Vagina (tissue), 2 donors: ENCODE measurements at regions not wholly inside any gene's neighbourhood (a gene's known extent, or its start where the extent isn't known, plus 50 kb on each side); places are given as distances from the start of the nearest gene placed in this dataset.
A peak's percentile ranks its signal among the peaks of the same experiment; 100 is the strongest.

Experiments
- DNase-seq, 2 donors: peaks; one replicate each; pipeline ENCODE4 v3.0.0-alpha.2; 2017; ENCODE audit errors: extremely low spot score in 2 of 2
- H3K27ac ChIP-seq: fragments of 200-600 bp; sonication (generic); one replicate; pipeline ENCODE4 v1.5.1; 2019
- H3K27me3 ChIP-seq: fragments of 200-600 bp; sonication (generic); one replicate; pipeline ENCODE4 v1.5.1; 2019
- H3K36me3 ChIP-seq, 2 donors: fragments of 200-600 bp; sonication (generic); one replicate each; pipeline ENCODE4 v1.5.1; 2017 to 2019
- H3K4me1 ChIP-seq: fragments of 200-600 bp; sonication (generic); one replicate; pipeline ENCODE4 v1.5.1; 2019
- H3K4me3 ChIP-seq, 2 donors: fragments of 200-600 bp; sonication (generic); 1 replicate in 1 of 2; 2 replicates in 1 of 2; pipeline ENCODE4 v1.5.1; 2016 to 2019
- H3K9me3 ChIP-seq: fragments of 200-600 bp; sonication (generic); one replicate; pipeline ENCODE4 v1.5.1; 2019
- CTCF ChIP-seq, 3 experiments: fragments of 450-650 bp in 2 of 3; fragments of 200-600 bp in 1 of 3; sonication (generic) in 1 of 3; IDR thresholded peaks; one replicate each; pipeline ENCODE4 v1.5.1; 2017 to 2019; ENCODE audit warnings: antibody characterized with exemption in 3 of 3, mild to moderate bottlenecking in 2 of 3, moderate library complexity in 2 of 3
- POLR2A ChIP-seq, 2 donors: fragments of 450-650 bp; IDR thresholded peaks; one replicate each; pipeline ENCODE4 v1.6.1; 2017; ENCODE audit warnings: antibody characterized with exemption in 2 of 2, mild to moderate bottlenecking in 2 of 2, moderate library complexity in 2 of 2
- POLR2AphosphoS5 ChIP-seq, 2 donors: sonication (generic); formaldehyde crosslinking; IDR thresholded peaks; one replicate each; pipeline ENCODE4 v1.9.0; 2017; ENCODE audit warnings: antibody characterized with exemption in 2 of 2, mild to moderate bottlenecking in 2 of 2, low read depth in 1 of 2; ENCODE audit not compliant: insufficient read depth in 1 of 2
- intact Hi-C: fragments of 100-400 bp; cut with DNase I; formaldehyde crosslinking; loops from one replicate; pipeline ENCODE4 v1.15.1; 2023

GRCh38 chr20:4592316-4593148 lies 93.7 kb upstream of the PRNP start:
- Histone ChIP-seq H3K27me3 (no peaks in the 10 kb centered on the region), H3K4me1 (peaks cover 11% of the 10 kb centered on the region), H3K27ac (no peak overlapping the region), H3K9me3 (no peaks in the 10 kb centered on the region), H3K4me3 (peak overlapping the region; percentile 28 to 47), H3K36me3 (no peaks in the 10 kb centered on the region)
- peak in 1 of 2 donors; percentile 61 for DNase-seq
- TF ChIP-seq POLR2AphosphoS5 (IDR thresholded peaks at IDR 0.05; ENCODE audit: insufficient read depth in 1 of 2, low read depth in 1 of 2) (no peak), CTCF (IDR thresholded peaks at IDR 0.05) (peak; percentile 80 to 91 (median 88))
- intact Hi-C loops: no loop called here

- intact Hi-C loops: no loop called here
- Histone ChIP-seq H3K4me1 (peaks cover 11% of the 10 kb centered on the region), H3K9me3 (no peaks in the 10 kb centered on the region), H3K36me3 (no peaks in the 10 kb centered on the region), H3K27me3 (no peaks in the 10 kb centered on the region), H3K27ac (no peak overlapping the region), H3K4me3 (peak overlapping the region in 1 of 2 donors; percentile 28)
- DNase-seq: peak in 1 of 2 donors; percentile 92
- TF ChIP-seq POLR2A (IDR thresholded peaks at IDR 0.05) (no peak), POLR2AphosphoS5 (IDR thresholded peaks at IDR 0.05; ENCODE audit: insufficient read depth in 1 of 2, low read depth in 1 of 2) (no peak), CTCF (IDR thresholded peaks at IDR 0.05) (no peak)
Measured at GRCh38 chr20:4591975-4592315, 94.3 kb upstream of the PRNP start.

GRCh38 chr20:4585758-4586157 lies 100.5 kb upstream of the PRNP start:
- intact Hi-C loops: no loop called here

GRCh38 chr20:4585104-4585753 lies 101.0 kb upstream of the PRNP start:
- Histone ChIP-seq H3K9me3 (no peaks in the 10 kb centered on the region), H3K27ac (no peak overlapping the region), H3K4me1 (no peaks in the 10 kb centered on the region), H3K4me3 (no peak overlapping the region), H3K36me3 (no peaks in the 10 kb centered on the region), H3K27me3 (no peaks in the 10 kb centered on the region)
- intact Hi-C loops: no loop called here
- DNase-seq: no peak
- no peak for TF ChIP-seq CTCF (IDR thresholded peaks at IDR 0.05)
- no peak for TF ChIP-seq POLR2AphosphoS5 (IDR thresholded peaks at IDR 0.05; ENCODE audit: insufficient read depth in 1 of 2, low read depth in 1 of 2)
- TF ChIP-seq POLR2A (IDR thresholded peaks at IDR 0.05): no peak

More at GRCh38 chr20:4585758-4586157, 100.5 kb upstream of the PRNP start:
- Histone ChIP-seq H3K4me3 (no peak overlapping the region), H3K9me3 (no peaks in the 10 kb centered on the region), H3K4me1 (no peaks in the 10 kb centered on the region), H3K27ac (no peak overlapping the region), H3K36me3 (no peaks in the 10 kb centered on the region), H3K27me3 (no peaks in the 10 kb centered on the region)
- DNase-seq: no peak
- no peak for TF ChIP-seq POLR2A (IDR thresholded peaks at IDR 0.05)
- TF ChIP-seq CTCF (IDR thresholded peaks at IDR 0.05): no peak
- TF ChIP-seq POLR2AphosphoS5 (IDR thresholded peaks at IDR 0.05; ENCODE audit: insufficient read depth in 1 of 2, low read depth in 1 of 2): no peak

- intact Hi-C loops: no loop called here
- H3K4me1 ChIP-seq: no peaks in the 10 kb centered on the region
- no peak for DNase-seq
Measured at GRCh38 chr20:4584510-4584909, 101.7 kb upstream of the PRNP start.

More at GRCh38 chr20:4584510-4584909, 101.7 kb upstream of the PRNP start:
- Histone ChIP-seq H3K27ac (no peak overlapping the region), H3K27me3 (no peaks in the 10 kb centered on the region), H3K4me3 (no peak overlapping the region), H3K9me3 (no peaks in the 10 kb centered on the region), H3K36me3 (no peaks in the 10 kb centered on the region)
- TF ChIP-seq CTCF (IDR thresholded peaks at IDR 0.05): no peak
- no peak for TF ChIP-seq POLR2A (IDR thresholded peaks at IDR 0.05)
- TF ChIP-seq POLR2AphosphoS5 (IDR thresholded peaks at IDR 0.05; ENCODE audit: insufficient read depth in 1 of 2, low read depth in 1 of 2): no peak
